HG03108 (cell line): ENCODE measurements at regions not wholly inside any gene's neighbourhood (a gene's known extent, or its start where the extent isn't known, plus 50 kb on each side); places are given as distances from the start of the nearest gene placed in this dataset.
"Not testable (repeated sequence)": the region's sequence is repeated elsewhere in the genome, so short reads cannot be mapped to it uniquely, and the experiment has no call there.

Experiments used
- ATAC-seq: cut with Tn5 transposase; IDR thresholded peaks from one replicate; pipeline ENCODE4 v1.9.1; 2021; ENCODE audit warnings: moderate library complexity; ENCODE audit not compliant: unreplicated experiment

- ATAC-seq: no peak
These were observed 228.0 kb downstream of the SHOX start for GRCh38 chrX:858542-859078.

GRCh38 chrX:857376-857775, 226.8 kb downstream of the SHOX start:
- no peak for ATAC-seq

GRCh38 chrX:856566-857290, 226.1 kb downstream of the SHOX start:
- no peak for ATAC-seq

GRCh38 chrX:853304-853703, 222.7 kb downstream of the SHOX start:
- no peak for ATAC-seq

GRCh38 chrX:850471-850916, 219.9 kb downstream of the SHOX start:
- no peak for ATAC-seq

GRCh38 chrX:848386-848785, 217.8 kb downstream of the SHOX start:
- ATAC-seq: no peak

GRCh38 chrX:843306-843705, 212.7 kb downstream of the SHOX start:
- no peak for ATAC-seq

- ATAC-seq: no peak
These were observed 210.0 kb downstream of the SHOX start for GRCh38 chrX:840556-840955.

GRCh38 chrX:838666-839065, 208.1 kb downstream of the SHOX start:
- ATAC-seq: not testable (repeated sequence)

- not testable (repeated sequence) for ATAC-seq
These were observed 205.3 kb downstream of the SHOX start for GRCh38 chrX:835857-836256.

GRCh38 chrX:830532-830931, 199.9 kb downstream of the SHOX start:
- ATAC-seq: no peak

- ATAC-seq: no peak
These were observed 198.6 kb downstream of the SHOX start for GRCh38 chrX:829145-829544.

GRCh38 chrX:828411-828959, 197.9 kb downstream of the SHOX start:
- ATAC-seq: no peak

- ATAC-seq: no peak
These were observed 195.9 kb downstream of the SHOX start for GRCh38 chrX:826448-826847.

GRCh38 chrX:825991-826390, 195.4 kb downstream of the SHOX start:
- ATAC-seq: no peak

GRCh38 chrX:823073-823472, 192.5 kb downstream of the SHOX start:
- ATAC-seq: not testable (repeated sequence)

- no peak for ATAC-seq
These were observed 190.9 kb downstream of the SHOX start for GRCh38 chrX:821327-822107.

- ATAC-seq: no peak
These were observed 189.1 kb downstream of the SHOX start for GRCh38 chrX:819684-820083.

- no peak for ATAC-seq
These were observed 187.2 kb downstream of the SHOX start for GRCh38 chrX:817759-818300.

GRCh38 chrX:817147-817546, 186.6 kb downstream of the SHOX start:
- not testable (repeated sequence) for ATAC-seq

GRCh38 chrX:816411-816810, 185.8 kb downstream of the SHOX start:
- ATAC-seq: no peak
